Osteoblast (primary cell): ENCODE measurements at regions not wholly inside any gene's neighbourhood (a gene's known extent, or its start where the extent isn't known, plus 50 kb on each side); places are given as distances from the start of the nearest gene placed in this dataset.
A peak's percentile ranks its signal among the peaks of the same experiment; 100 is the strongest.

Experiments
- DNase-seq: peaks from one replicate; pipeline ENCODE4 v3.0.0; 2011; ENCODE audit warnings: low spot score, mixed read lengths; ENCODE audit not compliant: insufficient read length; ENCODE audit errors: missing footprints
- H2AFZ ChIP-seq: 2 replicates; pipeline ENCODE4 v1.6.0; 2011; ENCODE audit warnings: mild to moderate bottlenecking, low read length
- H3K27ac ChIP-seq: 2 replicates; pipeline ENCODE4 v1.5.1; 2011; ENCODE audit warnings: mild to moderate bottlenecking, low read depth, low read length, moderate library complexity
- H3K27me3 ChIP-seq: 2 replicates; pipeline ENCODE4 v1.6.0; 2012; ENCODE audit warnings: mild to moderate bottlenecking, control low read depth, inconsistent platforms, low read length, moderate library complexity; ENCODE audit not compliant: insufficient read depth
- H3K36me3 ChIP-seq: 2 replicates; pipeline ENCODE4 v1.5.1; 2011; ENCODE audit warnings: mild to moderate bottlenecking, low read length, control low read depth, moderate library complexity; ENCODE audit not compliant: insufficient read depth
- H3K4me1 ChIP-seq: 2 replicates; pipeline ENCODE4 v1.5.1; 2011; ENCODE audit warnings: mild to moderate bottlenecking, low read length, control low read depth, moderate library complexity; ENCODE audit not compliant: insufficient read depth
- H3K4me2 ChIP-seq: 2 replicates; pipeline ENCODE4 v1.6.0; 2011; ENCODE audit warnings: mild to moderate bottlenecking, low read length; ENCODE audit not compliant: insufficient read depth
- H3K4me3 ChIP-seq: fragments of 200-600 bp; sonication (generic); 3 replicates; pipeline ENCODE4 v1.5.1; 2012; ENCODE audit warnings: mild to moderate bottlenecking, low read length, inconsistent platforms; ENCODE audit not compliant: insufficient read depth
- H3K79me2 ChIP-seq: 2 replicates; pipeline ENCODE4 v1.6.0; 2012; ENCODE audit warnings: mild to moderate bottlenecking, low read length, control low read depth, inconsistent platforms; ENCODE audit not compliant: insufficient read depth
- H3K9me3 ChIP-seq: 2 replicates; pipeline ENCODE4 v1.5.1; 2011; ENCODE audit warnings: low read depth, low read length, control low read depth
- H4K20me1 ChIP-seq: 2 replicates; pipeline ENCODE4 v1.6.0; 2012; ENCODE audit warnings: mild to moderate bottlenecking, low read length, control low read depth; ENCODE audit not compliant: insufficient read depth
- TF ChIP-seq, protein P1 (sequence below): IDR thresholded peaks from 2 replicates; pipeline ENCODE4 v1.5.1; 2011; ENCODE audit warnings: mild to moderate bottlenecking, low read depth, low read length, moderate library complexity; ENCODE audit errors: extremely low read depth

DNA sequence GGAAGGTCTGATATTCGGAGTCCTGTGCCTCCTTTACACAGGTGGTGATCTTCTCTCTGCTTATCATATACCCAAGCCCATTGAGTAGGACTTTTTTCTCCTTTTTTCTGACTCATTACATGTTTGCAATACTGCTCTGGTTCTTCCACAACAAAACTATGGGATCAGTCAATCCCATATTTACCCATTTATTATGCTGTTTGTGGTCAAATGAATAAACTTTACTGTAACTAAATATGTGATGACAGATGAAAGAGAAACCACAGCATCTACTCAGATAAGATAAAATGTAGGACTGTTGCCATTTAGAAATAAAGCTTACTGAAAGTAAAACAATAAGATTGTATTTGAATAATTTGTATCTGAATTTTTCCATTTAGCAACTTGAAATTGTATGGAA is 958.7 kb upstream of the FAT3 start:
- Histone ChIP-seq H2AFZ (no peak overlapping the region), H3K4me3 (no peak overlapping the region), H3K4me1 (no peaks in the 10 kb centered on the region), H3K27me3 (no peaks in the 10 kb centered on the region), H4K20me1 (no peaks in the 10 kb centered on the region), H3K36me3 (no peaks in the 10 kb centered on the region), H3K79me2 (no peaks in the 10 kb centered on the region), H3K9me3 (no peaks in the 10 kb centered on the region), H3K4me2 (no peak overlapping the region), H3K27ac (no peak overlapping the region)
- TF ChIP-seq, protein P1, sequence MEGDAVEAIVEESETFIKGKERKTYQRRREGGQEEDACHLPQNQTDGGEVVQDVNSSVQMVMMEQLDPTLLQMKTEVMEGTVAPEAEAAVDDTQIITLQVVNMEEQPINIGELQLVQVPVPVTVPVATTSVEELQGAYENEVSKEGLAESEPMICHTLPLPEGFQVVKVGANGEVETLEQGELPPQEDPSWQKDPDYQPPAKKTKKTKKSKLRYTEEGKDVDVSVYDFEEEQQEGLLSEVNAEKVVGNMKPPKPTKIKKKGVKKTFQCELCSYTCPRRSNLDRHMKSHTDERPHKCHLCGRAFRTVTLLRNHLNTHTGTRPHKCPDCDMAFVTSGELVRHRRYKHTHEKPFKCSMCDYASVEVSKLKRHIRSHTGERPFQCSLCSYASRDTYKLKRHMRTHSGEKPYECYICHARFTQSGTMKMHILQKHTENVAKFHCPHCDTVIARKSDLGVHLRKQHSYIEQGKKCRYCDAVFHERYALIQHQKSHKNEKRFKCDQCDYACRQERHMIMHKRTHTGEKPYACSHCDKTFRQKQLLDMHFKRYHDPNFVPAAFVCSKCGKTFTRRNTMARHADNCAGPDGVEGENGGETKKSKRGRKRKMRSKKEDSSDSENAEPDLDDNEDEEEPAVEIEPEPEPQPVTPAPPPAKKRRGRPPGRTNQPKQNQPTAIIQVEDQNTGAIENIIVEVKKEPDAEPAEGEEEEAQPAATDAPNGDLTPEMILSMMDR, result no peak
- peak; percentile 30 for DNase-seq

DNA sequence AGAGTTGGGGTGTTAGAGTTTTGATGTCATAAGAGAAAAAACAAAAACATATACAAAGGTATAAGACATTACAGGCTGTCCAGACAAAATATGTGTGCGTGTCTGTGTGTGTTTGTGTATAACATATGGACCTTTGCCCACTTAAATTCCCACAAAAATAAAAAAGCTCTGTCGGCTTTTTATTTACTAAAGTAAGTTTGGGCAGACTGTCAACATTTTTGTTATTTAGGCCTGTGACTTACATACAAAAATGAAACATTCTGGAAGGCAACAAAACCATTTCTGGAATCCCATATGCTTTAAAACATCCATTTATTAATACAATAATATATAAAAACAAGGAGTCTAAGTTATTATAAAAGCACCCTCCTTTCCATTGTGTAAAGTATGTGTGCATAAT is 960.1 kb upstream of the FAT3 start:
- no peaks in the 10 kb centered on the region for H3K4me1 ChIP-seq
- H3K36me3 ChIP-seq, result no peaks in the 10 kb centered on the region
- no peak overlapping the region for H3K27ac ChIP-seq
- no peak for DNase-seq
- H2AFZ ChIP-seq, result no peak overlapping the region
- H3K79me2 ChIP-seq, result no peaks in the 10 kb centered on the region
- H3K4me2 ChIP-seq, result no peak overlapping the region
- no peaks in the 10 kb centered on the region for H3K9me3 ChIP-seq
- no peaks in the 10 kb centered on the region for H4K20me1 ChIP-seq
- TF ChIP-seq, protein P1, result no peak
- no peak overlapping the region for H3K4me3 ChIP-seq
- no peaks in the 10 kb centered on the region for H3K27me3 ChIP-seq

DNA sequence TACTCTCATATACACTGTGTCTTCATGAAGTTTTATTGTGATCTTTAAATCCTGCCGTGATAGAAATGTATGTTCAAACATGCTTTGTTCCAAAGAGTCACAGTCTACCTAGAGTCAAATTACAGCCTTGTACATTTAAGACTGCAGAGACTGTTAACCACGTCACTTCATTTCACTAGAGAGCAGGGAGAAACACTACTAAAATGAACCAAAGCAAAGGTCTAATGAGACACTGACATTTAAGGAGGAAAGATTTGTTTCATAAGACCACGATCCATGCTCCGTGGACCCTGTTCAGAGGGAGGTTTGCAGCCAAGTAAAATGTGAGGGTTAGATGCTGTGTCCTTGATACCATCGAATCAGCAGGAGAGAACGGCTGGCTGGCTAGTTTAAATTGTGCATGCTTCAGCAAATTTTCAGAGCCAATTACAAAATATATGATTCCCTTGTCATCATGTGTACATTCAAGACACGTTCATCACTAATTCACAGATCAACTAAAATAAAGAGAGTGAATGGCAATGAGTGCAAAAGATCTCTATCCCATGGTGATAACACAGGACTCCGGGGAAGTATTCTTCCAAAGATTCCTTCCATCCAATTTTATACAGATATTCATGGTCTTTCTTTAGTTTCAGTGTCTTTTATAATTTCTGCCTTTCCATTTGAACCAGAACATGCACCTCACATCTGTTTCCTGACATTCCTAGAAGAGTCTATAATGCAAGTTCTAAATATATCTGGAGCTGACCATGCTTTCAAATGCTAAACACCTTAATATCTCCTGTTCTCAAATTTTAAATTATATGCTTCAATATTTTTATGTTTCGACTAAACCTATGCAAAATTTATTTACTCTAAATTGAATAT is 960.9 kb upstream of the FAT3 start:
- Histone ChIP-seq H3K4me2 (no peak overlapping the region), H2AFZ (no peak overlapping the region), H3K27ac (no peak overlapping the region), H4K20me1 (no peaks in the 10 kb centered on the region), H3K4me1 (no peaks in the 10 kb centered on the region), H3K27me3 (no peaks in the 10 kb centered on the region), H3K36me3 (no peaks in the 10 kb centered on the region), H3K4me3 (no peak overlapping the region), H3K79me2 (no peaks in the 10 kb centered on the region), H3K9me3 (no peaks in the 10 kb centered on the region)
- DNase-seq, result no peak
- TF ChIP-seq, protein P1, result no peak

DNA sequence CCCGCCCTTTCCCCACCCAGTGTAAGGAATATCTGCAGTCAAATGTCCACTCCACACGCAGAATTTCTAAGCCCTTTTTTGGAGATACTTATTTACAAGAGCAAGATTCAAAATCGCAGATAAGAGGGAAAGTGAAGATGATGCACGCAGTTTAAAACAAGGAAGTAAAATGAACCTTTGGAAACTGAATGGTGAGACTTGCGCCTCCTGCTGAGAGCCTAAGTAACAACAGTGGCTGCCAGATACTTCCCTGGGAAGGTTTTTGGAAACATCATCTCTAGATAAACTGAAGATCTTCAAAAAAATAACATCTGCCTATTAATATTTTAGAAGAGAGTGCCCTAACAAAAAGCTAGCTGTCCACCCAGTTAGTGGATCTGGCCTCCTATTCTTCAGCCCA is 963.1 kb upstream of the FAT3 start:
- no peak overlapping the region for H3K27ac ChIP-seq
- H2AFZ ChIP-seq, result no peak overlapping the region
- H3K9me3 ChIP-seq, result no peaks in the 10 kb centered on the region
- H3K27me3 ChIP-seq, result no peaks in the 10 kb centered on the region
- TF ChIP-seq, protein P1, result no peak
- H4K20me1 ChIP-seq, result no peaks in the 10 kb centered on the region
- H3K79me2 ChIP-seq, result no peaks in the 10 kb centered on the region
- no peaks in the 10 kb centered on the region for H3K36me3 ChIP-seq
- H3K4me3 ChIP-seq, result no peak overlapping the region
- H3K4me2 ChIP-seq, result no peak overlapping the region
- H3K4me1 ChIP-seq, result no peaks in the 10 kb centered on the region
- no peak for DNase-seq
